Cardiac fibroblast (primary cell): ENCODE measurements at regions not wholly inside any gene's neighbourhood (a gene's known extent, or its start where the extent isn't known, plus 50 kb on each side); places are given as distances from the start of the nearest gene placed in this dataset.

Source experiments
- DNase-seq, 2 donors: peaks; one replicate each; pipeline versions ENCODE4 v3.0.0 to v3.0.0-alpha.2; 2010; ENCODE audit warnings: low read depth in 2 of 2
- H3K4me3 ChIP-seq, 2 donors: replicated peaks in 1 of 2; 1 replicate in 1 of 2; 2 replicates in 1 of 2; pipeline ENCODE4 v1.5.1; 2011; ENCODE audit warnings: low read depth in 2 of 2, low read length in 2 of 2, mild to moderate bottlenecking in 2 of 2, moderate library complexity in 1 of 2
- CTCF ChIP-seq: IDR thresholded peaks from one replicate; pipeline ENCODE4 v1.5.1; 2011; ENCODE audit warnings: low read depth, mild to moderate bottlenecking, low read length, inconsistent platforms

DNA sequence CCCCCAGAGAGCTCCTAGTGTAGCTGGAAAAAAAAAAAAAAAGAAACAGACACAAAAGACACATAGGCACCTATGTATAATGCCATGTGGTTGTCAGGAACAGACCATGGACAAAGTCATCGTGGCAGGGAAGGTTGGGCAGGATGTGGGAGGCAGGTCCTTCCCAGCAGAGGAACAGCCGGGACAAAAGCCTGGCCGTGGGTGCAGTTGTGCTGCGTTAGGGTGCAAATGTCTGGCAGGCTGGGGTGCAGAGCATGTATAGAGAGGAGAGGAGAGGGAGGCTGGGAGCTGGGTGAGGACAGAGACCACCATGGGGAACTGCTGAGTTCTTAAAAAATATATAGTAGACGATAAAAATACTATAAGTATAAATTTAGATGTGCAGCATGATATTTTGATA is 125.7 kb upstream of the C1orf174 start:
- no peak for TF ChIP-seq CTCF
- DNase-seq: no peak
- H3K4me3 ChIP-seq: no peak overlapping the region

DNA sequence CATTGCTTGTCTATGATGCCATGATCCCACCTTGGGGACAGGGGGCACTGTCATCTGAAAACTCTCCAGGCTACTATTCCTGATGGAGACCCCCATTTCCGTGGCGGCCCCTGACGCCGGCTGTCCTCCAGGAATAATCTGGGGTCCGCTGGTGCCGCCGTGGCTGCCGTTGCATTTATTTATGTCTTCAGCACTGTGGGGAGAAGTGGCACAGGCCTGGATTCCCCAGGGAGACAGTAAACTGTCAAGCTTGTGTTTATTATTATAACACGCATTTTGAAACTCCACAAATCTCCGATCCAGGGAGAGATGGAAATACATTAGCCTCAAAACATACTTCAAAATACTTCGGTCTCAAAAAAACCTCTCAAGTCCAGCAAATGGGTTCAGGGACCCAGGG is 126.9 kb upstream of the C1orf174 start:
- no peak overlapping the region for H3K4me3 ChIP-seq
- no peak for TF ChIP-seq CTCF
- DNase-seq: no peak

- no peak overlapping the region for H3K4me3 ChIP-seq
- TF ChIP-seq CTCF: no peak
- no peak for DNase-seq
These were observed 127.5 kb upstream of the C1orf174 start for GRCh38 chr1:4027492-4028138.

GRCh38 chr1:4028139-4028501 is 128.0 kb upstream of the C1orf174 start:
- no peak for DNase-seq
- no peak for TF ChIP-seq CTCF
- no peak overlapping the region for H3K4me3 ChIP-seq

DNA sequence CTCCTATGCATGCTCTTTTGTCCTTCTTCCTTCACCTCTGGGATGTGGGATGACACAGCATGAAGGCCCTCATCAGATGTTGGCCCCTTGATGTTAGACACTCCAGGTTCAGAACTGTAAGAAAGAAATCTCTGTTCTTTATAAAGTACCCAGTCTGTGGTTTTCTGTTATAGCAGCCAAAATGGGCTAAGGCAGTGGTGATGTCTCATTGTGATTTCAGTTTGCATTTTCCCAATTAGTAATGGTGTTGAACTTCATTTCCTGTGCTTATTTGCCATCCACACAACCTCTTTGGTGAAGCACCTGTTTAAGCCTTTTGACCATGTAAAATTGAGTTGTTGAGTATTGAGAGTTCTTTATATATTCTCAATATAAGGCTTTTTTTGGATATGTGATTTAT is 129.3 kb upstream of the C1orf174 start:
- DNase-seq: no peak
- no peak for TF ChIP-seq CTCF
- H3K4me3 ChIP-seq: no peak overlapping the region

DNA sequence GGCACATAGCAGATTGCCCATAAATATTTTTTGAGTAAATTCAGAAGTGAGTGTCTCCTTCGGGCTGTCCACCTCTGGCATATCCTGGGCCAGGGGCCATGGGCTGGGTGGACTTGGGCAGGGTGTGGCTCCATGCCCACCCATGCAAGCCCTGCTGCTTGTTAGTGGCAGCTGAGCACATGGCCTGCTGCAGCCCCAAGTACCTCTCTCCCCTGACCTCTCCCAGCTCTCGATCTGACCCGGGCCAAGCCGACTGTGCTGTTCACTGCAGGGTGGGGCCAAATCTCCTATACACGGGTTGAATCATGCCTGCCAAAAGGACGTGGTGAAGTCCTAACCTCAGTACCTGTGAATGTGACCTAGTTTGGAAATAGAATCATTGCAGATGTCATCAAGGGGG is 132.5 kb upstream of the C1orf174 start:
- DNase-seq: no peak
- no peak for TF ChIP-seq CTCF
- no peak overlapping the region for H3K4me3 ChIP-seq

DNA sequence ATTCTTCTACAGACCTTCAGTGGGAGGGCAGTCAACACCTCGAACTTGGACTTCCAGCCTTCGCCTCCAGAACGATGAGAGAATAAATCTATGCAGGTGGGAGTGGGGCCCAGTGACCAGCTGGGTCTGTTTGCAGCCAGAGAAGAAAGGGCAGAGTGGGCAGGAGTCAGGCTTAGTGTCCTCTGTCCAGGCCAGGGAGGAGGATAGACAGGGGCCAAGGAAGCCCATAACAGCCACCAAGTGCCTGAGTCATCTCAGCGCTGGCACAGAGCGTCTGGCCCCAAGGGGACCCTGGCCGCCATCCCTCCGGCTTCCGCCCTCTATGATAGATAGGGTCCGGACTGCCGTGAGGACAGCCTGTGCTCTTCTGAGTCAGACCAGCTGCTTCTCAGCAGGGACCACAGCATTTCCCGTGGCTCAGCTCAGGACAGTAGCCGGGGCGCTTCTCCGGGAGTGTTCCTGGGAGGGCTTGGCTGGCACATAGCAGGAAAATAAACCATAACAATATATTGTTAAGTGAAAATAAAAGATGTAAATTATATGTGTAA is 133.1 kb upstream of the C1orf174 start:
- no peak for TF ChIP-seq CTCF
- no peak overlapping the region for H3K4me3 ChIP-seq
- DNase-seq: no peak
